ENCODE measurements at regions not wholly inside any gene's neighbourhood (a gene's known extent, or its start where the extent isn't known, plus 50 kb on each side); places are given as distances from the start of the nearest gene placed in this dataset.

GRCh38 chr4:97013309-97013708, 1130.0 kb downstream of the STPG2 start:
- TF ChIP-seq, protein P1, sequence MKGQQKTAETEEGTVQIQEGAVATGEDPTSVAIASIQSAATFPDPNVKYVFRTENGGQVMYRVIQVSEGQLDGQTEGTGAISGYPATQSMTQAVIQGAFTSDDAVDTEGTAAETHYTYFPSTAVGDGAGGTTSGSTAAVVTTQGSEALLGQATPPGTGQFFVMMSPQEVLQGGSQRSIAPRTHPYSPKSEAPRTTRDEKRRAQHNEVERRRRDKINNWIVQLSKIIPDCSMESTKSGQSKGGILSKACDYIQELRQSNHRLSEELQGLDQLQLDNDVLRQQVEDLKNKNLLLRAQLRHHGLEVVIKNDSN (IDR thresholded peaks at IDR 0.05): no peak
- TF ChIP-seq REST (IDR thresholded peaks at IDR 0.05; ENCODE audit: low read depth) (no peak), EP300 (IDR thresholded peaks at IDR 0.05; ENCODE audit: borderline replicate concordance) (no peak)

Measured in Ishikawa (cell line).